ENCODE measurements at regions not wholly inside any gene's neighbourhood (a gene's known extent, or its start where the extent isn't known, plus 50 kb on each side); places are given as distances from the start of the nearest gene placed in this dataset.

DNA sequence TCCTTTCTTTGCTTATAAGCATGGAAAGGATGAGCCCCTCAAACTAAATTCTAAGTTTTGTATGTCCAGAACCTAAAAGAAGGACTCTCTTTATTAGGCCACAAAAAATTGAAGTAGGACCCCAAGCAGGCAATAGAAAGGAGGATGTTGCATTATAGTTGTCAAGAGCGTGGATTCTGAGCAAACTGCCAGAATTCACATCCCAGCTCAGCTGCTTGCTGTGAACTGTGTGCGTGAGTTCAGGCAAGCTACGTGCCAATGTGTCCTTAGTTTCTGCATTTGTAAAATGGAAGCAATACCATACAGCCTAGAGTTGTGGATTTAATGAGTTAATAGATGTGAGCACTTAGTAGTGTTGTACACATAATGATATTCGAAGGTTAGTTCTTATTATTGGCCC is 70.6 kb upstream of the SLC44A1 start:
- TF ChIP-seq CTCF (IDR thresholded peaks at IDR 0.05; ENCODE audit: low read length): no peak
- TF ChIP-seq EZH2 (IDR thresholded peaks at IDR 0.05; ENCODE audit: borderline replicate concordance, low read length): no peak
